Activated T-cell treated with anti-CD3 and anti-CD28 coated beads, Interleukin-2, amount 50 U/mL, for 48 hours (primary cell): ENCODE measurements at regions not wholly inside any gene's neighbourhood (a gene's known extent, or its start where the extent isn't known, plus 50 kb on each side); places are given as distances from the start of the nearest gene placed in this dataset.

Experiments used
- DNase-seq, 2 experiments: peaks; one replicate each; pipeline ENCODE4 v3.0.0-alpha.2; 2020

DNA sequence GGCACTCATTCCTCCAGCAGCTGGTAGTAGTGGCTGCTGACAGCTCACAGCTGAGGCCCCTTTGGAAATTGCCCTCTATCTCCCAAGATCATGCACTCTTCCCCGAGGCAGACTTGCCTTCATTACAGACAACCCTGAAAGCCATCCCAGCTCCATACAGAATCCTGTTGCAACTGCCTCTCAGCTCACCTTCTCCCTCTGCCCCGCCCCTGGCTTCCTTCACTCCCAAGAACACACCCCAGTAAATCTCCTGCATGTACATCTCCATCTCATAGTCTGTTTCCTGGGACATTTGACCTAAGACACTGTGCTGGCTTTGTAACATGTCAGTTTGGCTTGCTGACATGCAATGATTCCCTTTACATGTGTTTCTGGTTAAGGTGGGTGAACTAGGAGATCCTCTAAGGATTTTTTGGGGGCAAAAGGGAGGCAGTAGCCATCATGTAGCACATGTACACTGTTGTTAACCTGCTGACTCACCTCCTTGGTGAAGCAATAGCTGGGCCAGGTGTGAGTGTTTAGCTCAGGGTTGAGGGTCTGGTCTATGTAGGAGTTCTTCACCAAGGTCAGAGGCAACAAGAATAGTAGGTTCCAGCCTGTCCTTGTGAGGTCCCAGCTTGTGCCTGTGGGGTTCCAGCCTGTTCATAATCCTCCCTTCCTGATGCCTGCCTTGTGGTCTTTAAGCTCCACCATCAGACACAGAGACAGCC, 179.6 kb downstream of the CSNK2A3 start:
- DNase-seq, result no peak

DNA sequence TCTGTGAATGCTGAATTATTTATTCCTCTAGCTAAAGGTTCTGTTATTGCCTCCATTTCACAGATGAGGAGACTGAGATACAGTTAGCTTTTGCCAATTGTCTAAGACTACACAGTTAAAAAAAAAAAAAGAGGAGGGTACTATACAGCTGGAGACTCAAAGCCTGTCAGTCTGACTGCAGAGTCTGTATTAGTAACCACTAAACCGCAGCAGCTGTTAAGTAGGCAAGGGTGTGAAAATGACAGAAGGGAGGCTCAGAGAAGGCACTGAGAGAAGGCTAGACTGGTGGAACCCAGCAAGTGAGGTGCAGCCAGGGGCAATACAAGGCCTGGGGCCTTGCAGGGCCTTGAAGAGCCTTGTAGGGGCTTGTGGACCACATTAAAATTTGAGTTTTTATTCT, 181.2 kb downstream of the CSNK2A3 start:
- DNase-seq, result peak in 1 of 2 experiments; percentile 28

- DNase-seq, result no peak
Observed at GRCh38 chr11:11171285-11171684, 181.8 kb downstream of the CSNK2A3 start.

DNA sequence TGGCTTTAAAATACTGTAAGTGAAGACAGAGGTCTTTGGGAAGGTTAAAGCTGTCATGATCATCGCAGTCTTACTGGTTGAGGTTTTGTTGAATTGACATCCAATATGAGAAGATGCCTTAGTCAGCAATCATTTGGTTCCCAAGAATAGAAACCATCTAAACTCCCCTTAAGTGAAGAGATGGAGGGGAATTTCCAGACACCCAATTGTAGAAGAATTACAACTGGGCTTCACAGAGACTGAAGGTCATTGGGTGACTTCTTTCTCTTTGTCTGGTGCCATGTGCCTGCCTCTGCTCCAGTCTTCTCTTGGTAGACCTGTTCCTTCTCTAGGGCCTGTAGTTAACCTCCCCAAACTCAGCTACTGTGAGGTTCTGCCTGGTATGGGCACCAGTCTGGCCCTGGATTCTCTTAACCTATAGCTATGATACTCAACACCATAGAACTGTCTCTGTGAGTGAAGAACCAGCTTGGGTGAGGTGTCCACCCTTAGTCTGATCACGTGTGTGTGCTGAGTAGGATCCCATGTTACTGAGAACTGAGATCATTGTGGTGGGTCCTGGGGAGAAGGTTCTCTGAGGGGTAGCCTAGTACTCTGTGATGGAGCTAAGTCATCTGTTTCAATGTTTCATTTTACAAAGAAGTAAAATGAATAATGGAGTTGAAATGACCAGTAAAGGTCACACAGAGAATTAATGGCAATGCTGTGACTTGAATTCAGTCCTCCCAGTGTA, 182.5 kb downstream of the CSNK2A3 start:
- no peak for DNase-seq

- no peak for DNase-seq
Observed at GRCh38 chr11:11169715-11170351, 183.2 kb downstream of the CSNK2A3 start.

DNA sequence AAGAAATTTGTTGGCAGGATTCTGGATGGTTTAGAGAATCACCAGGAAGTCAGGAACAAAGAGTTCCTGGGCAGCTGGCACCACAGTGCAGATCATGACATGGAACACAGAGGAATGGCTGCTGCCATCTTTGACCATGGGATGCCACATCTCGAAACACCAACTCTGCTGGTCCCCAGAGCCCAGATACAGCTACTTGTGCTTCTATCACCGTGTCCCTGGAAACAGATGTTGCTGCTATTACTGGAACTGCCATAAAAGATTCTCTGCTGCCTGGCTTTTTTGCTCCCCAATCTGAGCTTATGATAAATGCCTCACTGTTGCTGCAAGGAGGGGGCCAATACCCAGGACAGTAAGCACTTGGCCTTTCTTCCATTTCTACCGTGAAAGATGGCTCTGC, 185.2 kb downstream of the CSNK2A3 start:
- no peak for DNase-seq

DNA sequence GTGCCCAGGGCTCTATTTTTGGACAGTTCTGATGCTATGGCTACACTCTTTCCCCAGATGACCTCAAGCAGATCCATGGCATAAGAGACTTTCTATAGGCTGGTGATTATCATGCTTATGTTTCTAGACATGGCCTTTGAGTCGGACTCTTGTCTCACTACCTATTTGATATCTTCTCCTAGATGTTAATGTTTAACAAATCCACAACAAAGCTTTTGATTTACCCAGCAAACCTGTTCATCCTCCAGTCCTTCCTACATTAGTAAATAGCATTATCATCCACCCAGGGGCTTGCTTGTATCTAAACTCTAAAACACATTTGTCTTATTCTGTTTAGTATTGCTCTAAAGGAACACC, 188.7 kb downstream of the CSNK2A3 start:
- DNase-seq, result no peak

- no peak for DNase-seq
Observed at GRCh38 chr11:11163669-11164333, 189.2 kb downstream of the CSNK2A3 start.

DNA sequence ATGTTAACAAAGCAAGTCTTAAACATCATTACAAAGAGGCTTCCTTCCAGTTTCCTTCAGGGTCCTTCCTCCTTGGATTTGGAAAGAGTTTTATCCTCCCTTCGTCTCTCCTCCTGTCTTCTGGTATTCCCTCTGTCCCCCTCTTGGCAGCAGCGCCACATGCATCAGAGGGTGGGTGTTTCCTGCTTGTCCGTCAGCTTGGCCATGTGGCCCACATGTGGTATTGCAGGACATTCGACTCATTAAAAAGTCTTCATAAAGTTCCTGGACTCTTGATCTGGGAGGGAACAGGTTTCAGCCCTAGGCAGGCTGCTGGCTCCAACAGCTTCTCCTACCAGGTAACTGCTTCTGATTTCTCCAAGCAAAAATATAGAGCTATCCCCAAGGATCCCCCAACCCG, 189.8 kb downstream of the CSNK2A3 start:
- no peak for DNase-seq

DNA sequence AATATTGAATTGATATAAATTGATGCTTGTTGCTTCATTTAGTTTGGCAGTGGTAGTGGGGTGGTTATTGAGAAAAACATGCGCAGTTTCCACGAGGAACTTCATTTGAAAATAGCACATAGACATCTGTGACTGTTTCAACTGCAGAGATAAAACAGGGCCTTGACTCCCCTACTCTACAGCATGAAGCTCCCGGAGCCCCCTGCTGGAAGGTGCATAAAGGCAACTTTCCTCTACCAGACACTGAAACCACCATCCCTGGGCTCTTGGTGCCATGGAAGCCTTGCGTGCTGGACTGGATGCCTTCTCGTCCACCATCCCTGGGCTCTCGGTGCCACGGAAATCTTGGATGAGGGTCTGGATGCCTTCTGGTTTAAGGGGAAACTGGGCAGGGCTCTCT, 195.9 kb downstream of the CSNK2A3 start:
- DNase-seq, result peak; percentile 44 to 47

DNA sequence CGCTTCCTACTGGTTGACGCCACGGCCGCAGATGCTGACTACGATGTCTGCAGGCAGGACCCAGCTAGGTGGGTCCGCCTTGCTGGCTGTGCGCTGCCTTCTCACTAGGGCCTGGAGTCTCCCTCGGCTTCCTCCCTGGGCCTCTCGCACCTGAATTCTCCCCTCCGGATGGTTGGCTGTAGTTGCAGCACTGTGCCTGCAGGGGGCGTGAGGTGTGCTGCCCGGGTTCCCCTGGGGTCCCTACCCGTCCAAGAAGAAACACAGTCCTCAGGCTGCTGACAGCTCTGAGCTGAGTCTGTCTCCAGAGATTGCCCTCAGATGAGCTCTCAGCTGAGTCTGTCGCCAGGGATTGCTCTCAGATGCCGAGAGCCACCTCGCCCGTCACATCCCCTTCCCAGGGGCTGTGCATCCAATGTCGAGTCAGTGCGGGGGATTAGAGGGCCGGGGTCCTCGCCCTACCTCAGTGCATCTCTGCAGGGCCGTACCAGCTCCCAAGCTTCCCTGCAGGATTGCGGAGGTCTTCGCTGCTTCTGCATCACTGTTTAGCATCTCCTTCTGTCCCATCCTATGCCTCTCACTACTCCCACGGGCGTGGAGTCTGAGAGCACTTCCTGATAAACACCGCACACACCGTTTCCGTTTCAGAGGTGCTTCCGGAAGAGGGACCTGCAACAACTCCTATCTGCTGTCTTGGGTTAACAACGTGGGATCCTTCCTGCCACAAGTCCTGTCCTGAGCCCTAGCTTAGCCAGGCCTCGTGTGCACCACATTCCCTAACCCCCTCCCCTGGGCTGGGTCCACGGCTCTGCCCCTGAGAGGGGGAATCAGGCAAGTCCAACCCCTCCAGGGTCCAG, 196.9 kb downstream of the CSNK2A3 start:
- DNase-seq, result peak; percentile 66 to 74

DNA sequence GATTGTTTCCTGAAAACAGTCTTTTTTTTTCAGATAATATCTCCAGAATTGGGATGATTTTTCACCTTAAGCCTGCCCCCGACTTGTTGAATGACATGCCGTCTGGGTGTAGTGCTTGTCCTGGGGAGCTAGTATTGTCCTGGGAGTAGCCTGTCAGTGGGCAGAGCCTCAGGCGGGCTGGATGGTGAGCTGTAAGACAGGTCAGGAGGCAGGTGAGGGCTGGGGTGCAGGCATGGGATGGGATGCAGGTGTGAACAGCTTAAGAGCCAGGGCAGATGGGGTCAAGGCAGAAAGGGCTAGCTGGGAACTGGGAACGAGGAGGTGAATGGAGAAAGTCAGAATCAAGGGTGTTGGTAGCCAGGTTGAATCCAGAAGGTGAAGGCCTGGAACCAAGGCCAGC, 200.2 kb downstream of the CSNK2A3 start:
- no peak for DNase-seq

DNA sequence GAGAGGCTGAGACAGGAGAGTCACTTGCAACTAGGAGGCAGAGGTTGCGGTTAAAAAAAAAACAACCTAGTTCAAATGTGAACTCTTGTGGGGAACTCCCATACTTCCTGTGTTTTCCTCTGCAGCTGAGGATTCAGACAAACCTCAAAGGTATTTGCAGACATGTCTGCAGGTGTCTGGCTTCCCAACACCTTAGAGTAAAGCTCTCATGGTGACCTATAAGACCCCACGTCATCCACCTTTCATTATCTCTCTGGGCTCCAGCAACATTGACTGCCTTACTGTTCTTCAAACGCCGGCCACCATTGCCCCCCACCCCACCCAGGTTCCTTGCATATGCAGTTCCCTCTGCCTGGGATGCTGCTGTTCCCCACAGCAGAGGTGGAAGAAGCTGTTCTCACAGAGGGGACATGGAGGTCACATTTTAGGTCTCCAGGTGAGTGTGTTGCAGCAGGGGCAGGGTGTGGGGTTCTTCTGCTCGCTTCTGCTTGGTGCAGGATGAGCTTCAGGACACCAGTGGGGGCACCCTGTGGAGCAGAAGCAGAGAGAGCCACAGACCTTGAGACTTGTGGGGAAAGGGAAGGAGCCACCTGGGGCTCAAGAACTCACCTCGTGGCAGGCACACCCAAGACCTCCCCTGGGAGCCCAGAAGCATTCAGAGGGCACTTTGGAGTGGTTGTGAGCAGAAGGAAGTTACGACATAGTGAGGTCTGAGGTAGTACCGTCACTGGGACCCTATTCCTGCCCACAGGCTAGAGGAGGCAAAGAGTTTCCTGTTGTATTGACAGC, 203.2 kb downstream of the CSNK2A3 start:
- peak; percentile 31 to 32 for DNase-seq

DNA sequence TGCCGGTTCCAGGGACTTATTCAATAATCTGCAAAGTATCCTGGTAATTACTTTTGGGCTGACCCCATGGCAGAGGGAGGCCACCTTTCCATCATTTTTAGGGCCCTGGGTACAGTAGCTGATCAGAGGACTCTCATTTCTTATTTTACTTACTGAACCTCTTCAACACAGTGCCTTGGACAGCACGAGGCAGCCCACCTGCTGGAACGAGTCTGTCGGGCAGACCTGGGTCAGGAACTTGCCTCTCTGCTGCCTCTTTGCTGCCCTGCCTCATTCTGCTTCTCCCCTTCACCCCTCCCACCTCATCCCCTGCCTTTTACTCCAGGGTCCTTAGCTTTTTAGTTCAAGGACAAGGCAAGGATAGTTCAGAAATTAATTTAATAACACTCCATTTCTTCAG, 204.5 kb downstream of the CSNK2A3 start:
- DNase-seq, result no peak

- DNase-seq, result peak in 1 of 2 experiments; percentile 42
Observed at GRCh38 chr11:11148104-11148509, 204.9 kb downstream of the CSNK2A3 start.

GRCh38 chr11:11146830-11147229, 206.2 kb downstream of the CSNK2A3 start:
- no peak for DNase-seq

GRCh38 chr11:11143849-11144248, 209.2 kb downstream of the CSNK2A3 start:
- DNase-seq, result no peak

- DNase-seq, result no peak
Observed at GRCh38 chr11:11142430-11142829, 210.6 kb downstream of the CSNK2A3 start.

GRCh38 chr11:11141065-11141464, 212.0 kb downstream of the CSNK2A3 start:
- DNase-seq, result no peak

DNA sequence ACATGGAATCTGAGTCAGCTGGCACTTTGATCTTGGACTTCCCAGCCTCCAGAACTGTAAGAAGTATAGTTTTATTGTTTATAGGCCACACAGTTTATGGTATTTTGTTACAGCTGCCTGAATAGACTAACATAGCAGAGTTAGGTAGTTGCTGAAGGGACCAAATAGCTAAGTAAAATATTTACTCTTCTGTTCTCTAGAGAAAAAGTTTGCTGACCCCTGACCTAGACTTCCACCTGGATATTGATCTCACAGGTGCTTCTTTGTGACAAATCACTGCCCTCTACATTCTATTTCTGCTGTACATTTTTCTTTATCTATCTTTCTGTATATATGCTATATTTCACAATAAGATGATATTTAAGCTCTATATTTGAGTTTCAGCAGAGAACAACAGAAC, 212.5 kb downstream of the CSNK2A3 start:
- no peak for DNase-seq

GRCh38 chr11:11137339-11137738, 215.7 kb downstream of the CSNK2A3 start:
- no peak for DNase-seq
